ENCODE measurements at regions not wholly inside any gene's neighbourhood (a gene's known extent, or its start where the extent isn't known, plus 50 kb on each side); places are given as distances from the start of the nearest gene placed in this dataset.
"Not testable (repeated sequence)": the region's sequence is repeated elsewhere in the genome, so short reads cannot be mapped to it uniquely, and the experiment has no call there.

GRCh38 chr12:125351788-125352187 is 286.6 kb downstream of the AACS start:
- no peaks in the 10 kb centered on the region for H4K20me1 ChIP-seq (ENCODE audit: insufficient read depth)
- no peaks in the 10 kb centered on the region for H3K27me3 ChIP-seq (replicated peaks; ENCODE audit: insufficient read depth)
- H3K9me2 ChIP-seq (ENCODE audit: insufficient read depth) = no peaks in the 10 kb centered on the region
- H3K79me2 ChIP-seq (ENCODE audit: insufficient read depth) = no peaks in the 10 kb centered on the region
- H3K9me3 ChIP-seq (ENCODE audit: low read depth) = no peaks in the 10 kb centered on the region
- WGBS, 2 experiments (ENCODE audit: low coverage in 1 of 2, low lambda C conversion rate in 2 of 2, missing lambda C conversion rate in 2 of 2) = 14 to 40% methylated on average over 2 of the region's 2 CpGs
- no peak for DNase-seq
- no peak overlapping the region for H3K4me3 ChIP-seq
- no peak overlapping the region for H3K27ac ChIP-seq
- no peak overlapping the region for H2AFZ ChIP-seq
- H3K36me3 ChIP-seq (ENCODE audit: low read depth) = no peaks in the 10 kb centered on the region
- no peaks in the 10 kb centered on the region for H3F3A ChIP-seq (ENCODE audit: insufficient read depth)
- H3K4me1 ChIP-seq (ENCODE audit: insufficient read depth) = no peaks in the 10 kb centered on the region
- TF ChIP-seq EZH2phosphoT487 (IDR thresholded peaks at IDR 0.05; ENCODE audit: insufficient read depth, low read depth) (no peak), EZH2 (IDR thresholded peaks at IDR 0.05; ENCODE audit: insufficient read depth, poor library complexity, severe bottlenecking) (no peak)
- H3K4me2 ChIP-seq (ENCODE audit: unreplicated experiment) = no peak overlapping the region
- no peak overlapping the region for H3K9ac ChIP-seq
- in situ Hi-C loops (cut with MboI) = no loop called here

- H3K79me2 ChIP-seq (ENCODE audit: insufficient read depth); H3K4me3 ChIP-seq; H2AFZ ChIP-seq; H3K27me3 ChIP-seq (replicated peaks; ENCODE audit: insufficient read depth); H3K36me3 ChIP-seq (ENCODE audit: low read depth); H3F3A ChIP-seq (ENCODE audit: insufficient read depth); DNase-seq; H3K9me3 ChIP-seq (ENCODE audit: low read depth); in situ Hi-C loops (cut with MboI); H3K27ac ChIP-seq; H3K9ac ChIP-seq; H3K4me2 ChIP-seq (ENCODE audit: unreplicated experiment); H4K20me1 ChIP-seq (ENCODE audit: insufficient read depth); H3K9me2 ChIP-seq (ENCODE audit: insufficient read depth); H3K4me1 ChIP-seq (ENCODE audit: insufficient read depth): not testable (repeated sequence)
Observed at GRCh38 chr12:125353002-125353401, 287.8 kb downstream of the AACS start.

GRCh38 chr12:125353871-125354270 is 288.6 kb downstream of the AACS start:
- Histone ChIP-seq H3K4me1 (ENCODE audit: insufficient read depth) (no peaks in the 10 kb centered on the region), H3K4me2 (ENCODE audit: unreplicated experiment) (no peak overlapping the region), H3K27me3 (replicated peaks; ENCODE audit: insufficient read depth) (no peaks in the 10 kb centered on the region), H3F3A (ENCODE audit: insufficient read depth) (no peaks in the 10 kb centered on the region), H3K9ac (no peak overlapping the region), H4K20me1 (ENCODE audit: insufficient read depth) (no peaks in the 10 kb centered on the region), H3K27ac (no peak overlapping the region), H2AFZ (no peak overlapping the region), H3K36me3 (ENCODE audit: low read depth) (no peaks in the 10 kb centered on the region), H3K9me2 (ENCODE audit: insufficient read depth) (no peaks in the 10 kb centered on the region), H3K9me3 (ENCODE audit: low read depth) (no peaks in the 10 kb centered on the region), H3K4me3 (no peak overlapping the region), H3K79me2 (ENCODE audit: insufficient read depth) (no peaks in the 10 kb centered on the region)
- DNase-seq = no peak
- TF ChIP-seq EZH2 (IDR thresholded peaks at IDR 0.05; ENCODE audit: insufficient read depth, poor library complexity, severe bottlenecking) = no peak
- TF ChIP-seq EZH2phosphoT487 (IDR thresholded peaks at IDR 0.05; ENCODE audit: insufficient read depth, low read depth) = no peak
- WGBS, 2 experiments (ENCODE audit: low coverage in 1 of 2, low lambda C conversion rate in 2 of 2, missing lambda C conversion rate in 2 of 2) = 65 to 74% methylated on average over 2 of the region's 2 CpGs
- in situ Hi-C loops (cut with MboI) = no loop called here

- TF ChIP-seq EZH2 (IDR thresholded peaks at IDR 0.05; ENCODE audit: insufficient read depth, poor library complexity, severe bottlenecking) (no peak), EZH2phosphoT487 (IDR thresholded peaks at IDR 0.05; ENCODE audit: insufficient read depth, low read depth) (no peak)
- no peaks in the 10 kb centered on the region for H3F3A ChIP-seq (ENCODE audit: insufficient read depth)
- H2AFZ ChIP-seq = no peak overlapping the region
- H3K36me3 ChIP-seq (ENCODE audit: low read depth) = no peaks in the 10 kb centered on the region
- H3K9me3 ChIP-seq (ENCODE audit: low read depth) = no peaks in the 10 kb centered on the region
- no peak for DNase-seq
- in situ Hi-C loops (cut with MboI) = no loop called here
- no peak overlapping the region for H3K4me3 ChIP-seq
- H3K9me2 ChIP-seq (ENCODE audit: insufficient read depth) = no peaks in the 10 kb centered on the region
- H3K79me2 ChIP-seq (ENCODE audit: insufficient read depth) = no peaks in the 10 kb centered on the region
- no peak overlapping the region for H3K9ac ChIP-seq
- H3K27ac ChIP-seq = no peak overlapping the region
- WGBS, 2 experiments (ENCODE audit: low coverage in 1 of 2, low lambda C conversion rate in 2 of 2, missing lambda C conversion rate in 2 of 2) = 6 to 8% methylated on average over 7 of the region's 7 CpGs
- H4K20me1 ChIP-seq (ENCODE audit: insufficient read depth) = no peaks in the 10 kb centered on the region
- H3K4me2 ChIP-seq (ENCODE audit: unreplicated experiment) = no peak overlapping the region
- no peaks in the 10 kb centered on the region for H3K27me3 ChIP-seq (replicated peaks; ENCODE audit: insufficient read depth)
- H3K4me1 ChIP-seq (ENCODE audit: insufficient read depth) = no peaks in the 10 kb centered on the region
Observed at GRCh38 chr12:125355614-125356013, 290.4 kb downstream of the AACS start.

- H3K9ac ChIP-seq = no peak overlapping the region
- 15 to 18% methylated on average over 4 of the region's 4 CpGs for WGBS, 2 experiments (ENCODE audit: low coverage in 1 of 2, low lambda C conversion rate in 2 of 2, missing lambda C conversion rate in 2 of 2)
- in situ Hi-C loops (cut with MboI) = no loop called here
- no peak for TF ChIP-seq EZH2phosphoT487 (IDR thresholded peaks at IDR 0.05; ENCODE audit: insufficient read depth, low read depth)
- TF ChIP-seq EZH2 (IDR thresholded peaks at IDR 0.05; ENCODE audit: insufficient read depth, poor library complexity, severe bottlenecking) = no peak
- no peak overlapping the region for H3K27ac ChIP-seq
- no peaks in the 10 kb centered on the region for H3F3A ChIP-seq (ENCODE audit: insufficient read depth)
- no peak overlapping the region for H3K4me3 ChIP-seq
- H3K4me1 ChIP-seq (ENCODE audit: insufficient read depth) = no peaks in the 10 kb centered on the region
- H4K20me1 ChIP-seq (ENCODE audit: insufficient read depth) = no peaks in the 10 kb centered on the region
- H3K36me3 ChIP-seq (ENCODE audit: low read depth) = no peaks in the 10 kb centered on the region
- H3K27me3 ChIP-seq (replicated peaks; ENCODE audit: insufficient read depth) = no peaks in the 10 kb centered on the region
- DNase-seq = no peak
- H3K79me2 ChIP-seq (ENCODE audit: insufficient read depth) = no peaks in the 10 kb centered on the region
- no peak overlapping the region for H2AFZ ChIP-seq
- H3K4me2 ChIP-seq (ENCODE audit: unreplicated experiment) = no peak overlapping the region
- H3K9me3 ChIP-seq (ENCODE audit: low read depth) = no peaks in the 10 kb centered on the region
- H3K9me2 ChIP-seq (ENCODE audit: insufficient read depth) = no peaks in the 10 kb centered on the region
Observed at GRCh38 chr12:125356111-125356510, 290.9 kb downstream of the AACS start.

Measured in GM23248 (cell line).